ENCODE measurements at regions not wholly inside any gene's neighbourhood (a gene's known extent, or its start where the extent isn't known, plus 50 kb on each side); places are given as distances from the start of the nearest gene placed in this dataset.
A peak's percentile ranks its signal among the peaks of the same experiment; 100 is the strongest.

DNA sequence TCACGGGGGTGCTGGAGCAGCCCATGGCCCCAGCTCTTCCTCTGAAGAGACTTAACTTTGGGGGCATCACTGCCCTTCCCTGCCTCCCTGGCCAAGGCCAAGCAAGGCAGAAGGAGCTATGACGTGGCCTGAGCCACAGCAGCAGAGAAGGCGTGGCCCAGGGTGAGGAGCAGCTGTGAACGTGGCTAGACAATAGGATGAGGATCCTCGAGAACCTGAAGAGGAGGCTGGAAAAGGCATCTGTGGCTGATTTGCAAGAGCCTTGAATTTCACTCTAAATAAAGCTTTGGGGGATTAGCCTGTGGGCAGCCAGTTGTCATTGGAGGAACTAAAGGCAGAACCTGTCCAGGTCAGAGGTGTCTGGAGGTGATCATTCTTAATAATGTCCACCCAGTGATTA is 652.9 kb upstream of the ID2 start:
- no peak overlapping the region for H3K4me3 ChIP-seq (ENCODE audit: low read length)
- H3K36me3 ChIP-seq (ENCODE audit: control insufficient read depth, insufficient read depth, low read length), result no peaks in the 10 kb centered on the region
- H3K9me3 ChIP-seq (ENCODE audit: control insufficient read depth, low read depth, low read length), result no peaks in the 10 kb centered on the region
- no peak overlapping the region for H3K27ac ChIP-seq (ENCODE audit: low read length)
- no peak for DNase-seq
- no peaks in the 10 kb centered on the region for H3K27me3 ChIP-seq (ENCODE audit: control insufficient read depth, insufficient read depth, low read length)
- WGBS (ENCODE audit: insufficient coverage, low lambda C conversion rate), result no CpG with 5 or more reads among the region's 5 CpGs
- H3K4me1 ChIP-seq (ENCODE audit: control insufficient read depth, insufficient read depth, low read length), result no peaks in the 10 kb centered on the region

DNA sequence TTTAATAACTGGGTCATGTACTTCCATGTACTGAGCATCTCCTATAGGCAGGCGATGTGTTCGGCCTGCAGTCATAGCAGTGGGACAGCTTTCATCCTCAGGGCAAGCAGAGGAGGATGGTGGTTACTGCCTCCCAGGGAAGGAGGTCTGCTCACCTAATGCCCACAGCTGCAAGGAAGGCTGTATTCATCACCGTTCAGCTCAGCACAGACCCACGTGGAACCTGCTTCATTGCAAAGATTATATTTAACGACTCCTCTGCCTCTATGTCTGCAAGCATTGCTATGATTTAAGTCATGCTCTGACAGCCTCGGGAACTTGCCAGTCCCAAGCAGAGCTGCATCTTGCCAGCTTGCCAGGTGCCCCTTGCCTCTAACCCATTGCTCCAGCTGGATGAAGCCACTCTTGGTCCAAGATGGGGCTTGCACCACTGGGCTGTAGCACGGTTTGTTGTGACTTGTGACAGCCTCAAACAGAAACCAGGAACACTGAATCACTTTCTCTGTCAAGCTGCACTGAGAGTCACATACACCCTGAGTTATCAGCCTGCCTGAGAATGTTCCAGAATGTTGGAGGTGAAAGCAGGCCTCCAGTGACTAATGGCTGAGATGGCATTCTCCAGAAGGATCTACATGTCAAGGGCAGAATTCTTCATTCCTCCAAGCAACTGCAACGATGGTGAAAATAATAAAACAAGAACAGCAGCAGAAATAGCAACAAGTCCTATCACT is 651.1 kb upstream of the ID2 start:
- DNase-seq, result peak in 1 of 2 donors; percentile 13
- no peak overlapping the region for H3K27ac ChIP-seq (ENCODE audit: low read length)
- no CpG with 5 or more reads among the region's 8 CpGs for WGBS (ENCODE audit: insufficient coverage, low lambda C conversion rate)
- no peak overlapping the region for H3K4me3 ChIP-seq (ENCODE audit: low read length)
- H3K36me3 ChIP-seq (ENCODE audit: control insufficient read depth, insufficient read depth, low read length), result no peaks in the 10 kb centered on the region
- no peaks in the 10 kb centered on the region for H3K4me1 ChIP-seq (ENCODE audit: control insufficient read depth, insufficient read depth, low read length)
- no peaks in the 10 kb centered on the region for H3K27me3 ChIP-seq (ENCODE audit: control insufficient read depth, insufficient read depth, low read length)
- H3K9me3 ChIP-seq (ENCODE audit: control insufficient read depth, low read depth, low read length), result no peaks in the 10 kb centered on the region

DNA sequence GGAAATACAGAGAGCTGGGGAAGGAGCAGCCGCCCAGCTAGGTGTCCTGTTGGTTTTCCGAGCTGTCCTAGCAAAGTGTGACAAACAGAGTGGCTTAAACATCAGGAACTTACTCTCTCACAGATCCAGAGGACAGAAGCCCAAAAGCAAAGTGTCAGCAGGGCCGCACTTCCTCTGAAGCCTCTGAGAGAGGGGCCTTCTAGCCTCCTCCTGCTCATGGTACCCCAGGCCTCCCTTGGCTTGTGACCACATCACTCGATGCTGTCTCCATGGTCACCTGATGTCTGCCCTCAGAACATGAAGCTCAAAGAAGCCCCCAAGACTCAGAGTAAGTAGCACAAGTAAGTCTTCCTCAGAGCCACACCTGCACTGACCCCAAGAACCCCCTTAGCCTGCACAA is 650.5 kb upstream of the ID2 start:
- no peak overlapping the region for H3K27ac ChIP-seq (ENCODE audit: low read length)
- H3K4me3 ChIP-seq (ENCODE audit: low read length), result no peak overlapping the region
- 100% methylated on average over 1 of the region's 4 CpGs for WGBS (ENCODE audit: insufficient coverage, low lambda C conversion rate)

DNA sequence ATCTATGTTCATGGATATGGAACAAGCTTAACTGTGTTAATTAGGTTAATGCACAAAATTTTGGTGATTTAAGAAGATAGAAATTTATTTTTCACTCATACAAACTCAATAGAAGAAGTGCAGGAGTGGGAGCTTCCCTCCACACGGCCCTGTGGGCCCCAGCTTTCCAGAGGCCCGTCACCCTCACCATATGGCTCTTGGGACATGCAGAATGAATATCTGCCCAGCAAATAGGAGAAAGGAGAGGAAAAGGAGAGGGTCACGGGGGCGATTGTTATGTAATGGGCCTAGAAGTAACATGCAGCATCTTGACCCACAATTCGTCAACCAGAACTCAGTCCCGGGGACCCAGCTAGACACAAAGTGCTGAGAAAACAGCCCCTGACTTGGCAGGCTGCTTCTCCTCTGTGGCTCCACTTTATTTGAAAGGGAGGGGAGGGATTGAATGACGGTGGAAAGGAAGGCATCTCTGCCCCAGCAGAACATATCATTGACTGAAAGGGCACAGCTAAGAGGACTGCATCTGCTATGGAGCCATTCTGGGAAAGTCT is 648.2 kb upstream of the ID2 start:
- Histone ChIP-seq H3K4me3 (ENCODE audit: low read length) (no peak overlapping the region), H3K36me3 (ENCODE audit: control insufficient read depth, insufficient read depth, low read length) (no peaks in the 10 kb centered on the region), H3K27ac (ENCODE audit: low read length) (no peak overlapping the region), H3K27me3 (ENCODE audit: control insufficient read depth, insufficient read depth, low read length) (no peaks in the 10 kb centered on the region), H3K9me3 (ENCODE audit: control insufficient read depth, low read depth, low read length) (no peaks in the 10 kb centered on the region), H3K4me1 (ENCODE audit: control insufficient read depth, insufficient read depth, low read length) (no peaks in the 10 kb centered on the region)
- WGBS (ENCODE audit: insufficient coverage, low lambda C conversion rate), result no CpG with 5 or more reads among the region's 7 CpGs
- no peak for DNase-seq

More for the DNA sequence above, 650.5 kb upstream of the ID2 start:
- H3K9me3 ChIP-seq (ENCODE audit: control insufficient read depth, low read depth, low read length), result no peaks in the 10 kb centered on the region
- H3K36me3 ChIP-seq (ENCODE audit: control insufficient read depth, insufficient read depth, low read length), result no peaks in the 10 kb centered on the region
- no peaks in the 10 kb centered on the region for H3K4me1 ChIP-seq (ENCODE audit: control insufficient read depth, insufficient read depth, low read length)
- no peaks in the 10 kb centered on the region for H3K27me3 ChIP-seq (ENCODE audit: control insufficient read depth, insufficient read depth, low read length)
- no peak for DNase-seq

DNA sequence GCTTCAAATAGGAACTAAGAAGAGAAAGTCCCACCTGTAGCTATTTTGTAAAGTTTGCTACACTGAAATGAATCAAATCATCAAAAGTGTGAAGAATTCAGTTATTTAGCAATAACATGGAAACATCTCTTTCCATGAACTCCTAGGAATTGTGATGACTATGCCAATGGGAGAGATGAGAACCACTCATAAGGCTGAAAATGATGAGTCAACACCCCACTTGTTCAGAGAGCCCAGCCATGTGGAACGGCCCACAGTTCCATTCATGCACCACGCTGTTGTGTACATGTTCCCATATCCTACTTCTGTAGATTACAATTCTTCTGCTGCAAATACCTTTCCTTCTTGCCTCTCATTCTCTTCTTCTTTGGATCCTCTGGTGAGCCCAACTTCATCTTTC is 645.5 kb upstream of the ID2 start:
- Histone ChIP-seq H3K9me3 (ENCODE audit: control insufficient read depth, low read depth, low read length) (no peaks in the 10 kb centered on the region), H3K27me3 (ENCODE audit: control insufficient read depth, insufficient read depth, low read length) (no peaks in the 10 kb centered on the region), H3K4me1 (ENCODE audit: control insufficient read depth, insufficient read depth, low read length) (no peaks in the 10 kb centered on the region), H3K4me3 (ENCODE audit: low read length) (no peak overlapping the region), H3K27ac (ENCODE audit: low read length) (no peak overlapping the region), H3K36me3 (ENCODE audit: control insufficient read depth, insufficient read depth, low read length) (no peaks in the 10 kb centered on the region)
- WGBS (ENCODE audit: insufficient coverage, low lambda C conversion rate), result no CpG with 5 or more reads among the region's 2 CpGs
- no peak for DNase-seq

DNA sequence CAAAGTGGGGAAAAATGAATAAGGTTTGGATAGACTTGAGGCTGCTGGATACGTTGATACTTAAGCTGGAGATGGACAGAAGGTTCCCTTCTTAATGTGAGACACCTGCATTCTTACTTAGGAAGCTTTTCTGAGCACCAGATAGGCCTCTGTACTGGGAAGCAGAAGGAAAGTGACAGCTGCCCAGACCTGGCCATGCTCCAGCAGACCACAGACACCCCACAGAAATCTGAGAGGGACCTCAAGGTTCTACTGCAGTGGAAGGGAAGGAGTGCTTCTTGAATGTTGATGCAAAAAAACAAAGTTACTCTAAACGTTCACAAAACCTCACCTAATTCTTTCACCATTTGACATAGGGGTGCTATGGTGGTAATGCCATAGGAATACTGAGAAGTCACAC is 642.1 kb upstream of the ID2 start:
- Histone ChIP-seq H3K27ac (ENCODE audit: low read length) (no peak overlapping the region), H3K9me3 (ENCODE audit: control insufficient read depth, low read depth, low read length) (peaks cover 4% of the 10 kb centered on the region), H3K4me1 (ENCODE audit: control insufficient read depth, insufficient read depth, low read length) (no peaks in the 10 kb centered on the region), H3K4me3 (ENCODE audit: low read length) (no peak overlapping the region), H3K27me3 (ENCODE audit: control insufficient read depth, insufficient read depth, low read length) (no peaks in the 10 kb centered on the region), H3K36me3 (ENCODE audit: control insufficient read depth, insufficient read depth, low read length) (no peaks in the 10 kb centered on the region)
- DNase-seq, result no peak
- no CpG with 5 or more reads among the region's 2 CpGs for WGBS (ENCODE audit: insufficient coverage, low lambda C conversion rate)

DNA sequence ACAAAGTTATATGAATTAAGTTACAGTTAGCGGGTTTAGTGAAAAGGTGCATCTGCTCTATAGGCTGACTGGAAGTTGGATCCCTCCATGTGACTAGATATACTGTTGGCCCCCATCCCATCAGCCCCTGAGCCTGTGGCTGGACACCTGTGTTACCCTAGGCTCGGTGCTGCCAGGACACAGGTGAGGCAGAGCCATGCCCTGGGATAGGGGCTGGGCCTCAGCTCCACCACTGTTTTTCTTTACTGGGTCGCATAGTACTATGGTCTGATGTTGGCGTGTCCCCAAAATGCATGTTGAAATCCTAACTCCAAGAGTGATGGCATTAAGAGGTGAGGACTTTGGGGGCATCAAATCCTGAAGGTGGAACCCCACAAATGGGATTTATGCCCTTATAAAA is 638.6 kb upstream of the ID2 start:
- H3K4me1 ChIP-seq (ENCODE audit: control insufficient read depth, insufficient read depth, low read length), result no peaks in the 10 kb centered on the region
- H3K27me3 ChIP-seq (ENCODE audit: control insufficient read depth, insufficient read depth, low read length), result no peaks in the 10 kb centered on the region
- 100% methylated on average over 1 of the region's 4 CpGs for WGBS (ENCODE audit: insufficient coverage, low lambda C conversion rate)
- H3K27ac ChIP-seq (ENCODE audit: low read length), result no peak overlapping the region
- H3K4me3 ChIP-seq (ENCODE audit: low read length), result no peak overlapping the region
- H3K9me3 ChIP-seq (ENCODE audit: control insufficient read depth, low read depth, low read length), result peaks cover 4% of the 10 kb centered on the region
- DNase-seq, result no peak
- H3K36me3 ChIP-seq (ENCODE audit: control insufficient read depth, insufficient read depth, low read length), result no peaks in the 10 kb centered on the region

DNA sequence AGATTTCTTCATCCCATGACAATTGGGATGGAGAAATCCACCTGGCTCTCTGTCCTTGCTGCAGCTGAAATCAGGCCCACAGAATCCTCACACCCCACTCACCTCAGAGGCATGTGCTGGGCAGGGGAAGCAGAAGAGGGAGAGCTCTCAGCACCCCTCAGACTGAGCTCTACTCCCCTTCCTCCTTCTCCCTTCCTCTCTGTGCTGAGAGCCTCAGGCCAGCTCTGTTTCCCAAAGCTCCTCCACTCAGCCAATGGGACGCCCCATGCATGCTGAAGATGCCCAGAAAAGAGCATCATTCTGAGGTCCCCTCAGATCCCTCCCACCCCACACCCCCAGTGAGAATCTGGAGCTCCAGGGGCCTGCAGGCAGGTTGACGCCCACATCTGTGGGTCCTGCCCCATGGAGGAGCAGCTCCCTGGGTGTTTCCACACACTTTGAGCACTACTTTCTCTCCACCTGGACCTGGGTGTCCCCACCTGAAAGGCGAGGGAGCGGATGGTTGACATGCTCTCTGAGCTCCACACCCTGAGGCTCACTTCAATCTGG is 637.7 kb upstream of the ID2 start:
- WGBS (ENCODE audit: insufficient coverage, low lambda C conversion rate), result no CpG with 5 or more reads among the region's 4 CpGs
- Histone ChIP-seq H3K4me3 (ENCODE audit: low read length) (no peak overlapping the region), H3K27ac (ENCODE audit: low read length) (no peak overlapping the region), H3K27me3 (ENCODE audit: control insufficient read depth, insufficient read depth, low read length) (no peaks in the 10 kb centered on the region), H3K9me3 (ENCODE audit: control insufficient read depth, low read depth, low read length) (peaks cover 4% of the 10 kb centered on the region), H3K4me1 (ENCODE audit: control insufficient read depth, insufficient read depth, low read length) (no peaks in the 10 kb centered on the region), H3K36me3 (ENCODE audit: control insufficient read depth, insufficient read depth, low read length) (no peaks in the 10 kb centered on the region)
- no peak for DNase-seq

DNA sequence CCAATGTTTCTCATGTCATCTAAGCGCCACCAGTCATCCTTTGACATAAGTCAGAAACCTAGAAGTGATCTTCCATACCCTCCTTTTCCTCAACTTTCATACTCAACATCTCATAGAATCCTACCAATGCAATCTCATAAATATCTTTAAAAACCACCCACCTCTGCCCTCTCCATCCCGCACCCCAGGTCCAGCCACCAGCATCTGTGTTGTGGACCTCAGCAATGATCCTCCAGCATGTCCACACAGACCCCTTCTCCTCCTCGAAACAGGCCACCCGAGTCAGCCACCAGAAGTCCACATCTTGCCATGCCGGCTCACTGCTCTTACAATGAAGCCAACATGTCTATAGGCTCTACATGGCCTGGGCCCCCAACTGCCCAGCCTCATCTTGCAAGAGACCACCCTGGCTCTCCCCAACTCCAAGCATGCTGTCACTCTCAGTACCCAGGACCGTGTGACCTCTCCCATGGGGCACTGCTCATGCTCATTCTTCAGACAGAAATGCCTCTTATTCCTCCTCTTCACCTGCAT is 636.7 kb upstream of the ID2 start:
- 100% methylated on average over 1 of the region's 6 CpGs for WGBS (ENCODE audit: insufficient coverage, low lambda C conversion rate)
- Histone ChIP-seq H3K4me1 (ENCODE audit: control insufficient read depth, insufficient read depth, low read length) (no peaks in the 10 kb centered on the region), H3K36me3 (ENCODE audit: control insufficient read depth, insufficient read depth, low read length) (no peaks in the 10 kb centered on the region), H3K4me3 (ENCODE audit: low read length) (no peak overlapping the region), H3K27ac (ENCODE audit: low read length) (no peak overlapping the region), H3K27me3 (ENCODE audit: control insufficient read depth, insufficient read depth, low read length) (no peaks in the 10 kb centered on the region), H3K9me3 (ENCODE audit: control insufficient read depth, low read depth, low read length) (peaks cover 4% of the 10 kb centered on the region)
- DNase-seq, result no peak

DNA sequence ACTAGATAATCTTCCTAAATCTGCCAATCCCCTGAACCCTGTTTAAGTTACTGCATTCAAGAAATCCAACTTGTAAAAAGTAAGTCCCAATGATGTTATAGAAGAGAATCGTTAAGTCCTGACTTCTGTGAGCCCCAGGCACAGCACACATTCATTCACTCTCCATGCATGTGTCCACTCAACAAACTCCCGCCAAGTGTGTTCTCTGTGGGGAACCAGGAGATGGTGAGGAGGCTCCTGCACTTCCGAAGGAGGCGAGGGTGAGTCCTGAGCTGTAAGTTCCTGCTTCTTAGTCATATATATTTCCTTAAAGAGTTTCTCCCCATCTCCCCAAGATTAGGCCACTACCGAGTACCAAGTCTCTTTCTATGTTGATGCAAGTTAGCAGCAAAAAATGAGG is 635.0 kb upstream of the ID2 start:
- WGBS (ENCODE audit: insufficient coverage, low lambda C conversion rate), result no CpG with 5 or more reads among the region's 5 CpGs
- no peaks in the 10 kb centered on the region for H3K36me3 ChIP-seq (ENCODE audit: control insufficient read depth, insufficient read depth, low read length)
- no peak overlapping the region for H3K27ac ChIP-seq (ENCODE audit: low read length)
- no peak overlapping the region for H3K4me3 ChIP-seq (ENCODE audit: low read length)
- H3K27me3 ChIP-seq (ENCODE audit: control insufficient read depth, insufficient read depth, low read length), result no peaks in the 10 kb centered on the region
- no peak for DNase-seq
- peaks cover 4% of the 10 kb centered on the region for H3K9me3 ChIP-seq (ENCODE audit: control insufficient read depth, low read depth, low read length)
- no peaks in the 10 kb centered on the region for H3K4me1 ChIP-seq (ENCODE audit: control insufficient read depth, insufficient read depth, low read length)
